ENCODE measurements at regions not wholly inside any gene's neighbourhood (a gene's known extent, or its start where the extent isn't known, plus 50 kb on each side); places are given as distances from the start of the nearest gene placed in this dataset.

- DNase-seq (ENCODE audit: low read depth, low spot score) = no peak
- no peaks in the 10 kb centered on the region for H3K27me3 ChIP-seq (ENCODE audit: insufficient read depth, insufficient read length)
- TF ChIP-seq YY1 (IDR thresholded peaks at IDR 0.05; ENCODE audit: insufficient read depth, insufficient read length) (no peak), SUZ12 (IDR thresholded peaks at IDR 0.05; ENCODE audit: extremely low read depth, insufficient read depth, insufficient read length) (no peak), ZNF274 (IDR thresholded peaks at IDR 0.05; ENCODE audit: low read depth, low read length) (no peak)
Observed at GRCh38 chr2:40559175-40559574, 107.3 kb upstream of the SLC8A1 start.

GRCh38 chr2:40564184-40564583, 112.3 kb upstream of the SLC8A1 start:
- H3K9ac ChIP-seq (ENCODE audit: insufficient read length, low read depth) = no peak overlapping the region
- H3K36me3 ChIP-seq (ENCODE audit: insufficient read depth, insufficient read length, low read length) = no peaks in the 10 kb centered on the region
- H3K9me3 ChIP-seq (ENCODE audit: insufficient read depth, low read length) = no peaks in the 10 kb centered on the region
- no peaks in the 10 kb centered on the region for H3K4me1 ChIP-seq (ENCODE audit: insufficient read depth, insufficient read length)
- TF ChIP-seq SUZ12 (IDR thresholded peaks at IDR 0.05; ENCODE audit: extremely low read depth, insufficient read depth, insufficient read length) (no peak), ZNF274 (IDR thresholded peaks at IDR 0.05; ENCODE audit: low read depth, low read length) (no peak), YY1 (IDR thresholded peaks at IDR 0.05; ENCODE audit: insufficient read depth, insufficient read length) (no peak)
- H3K27me3 ChIP-seq (ENCODE audit: insufficient read depth, insufficient read length) = no peaks in the 10 kb centered on the region
- DNase-seq (ENCODE audit: low read depth, low spot score) = no peak
- no peak overlapping the region for H3K4me3 ChIP-seq (ENCODE audit: insufficient read length, low read depth)

More at GRCh38 chr2:40559175-40559574, 107.3 kb upstream of the SLC8A1 start:
- Histone ChIP-seq H3K36me3 (ENCODE audit: insufficient read depth, insufficient read length, low read length) (no peaks in the 10 kb centered on the region), H3K9me3 (ENCODE audit: insufficient read depth, low read length) (no peaks in the 10 kb centered on the region), H3K4me1 (ENCODE audit: insufficient read depth, insufficient read length) (no peaks in the 10 kb centered on the region), H3K4me3 (ENCODE audit: insufficient read length, low read depth) (no peak overlapping the region), H3K9ac (ENCODE audit: insufficient read length, low read depth) (no peak overlapping the region)

- Histone ChIP-seq H3K4me1 (ENCODE audit: insufficient read depth, insufficient read length) (no peaks in the 10 kb centered on the region), H3K4me3 (ENCODE audit: insufficient read length, low read depth) (no peak overlapping the region), H3K9me3 (ENCODE audit: insufficient read depth, low read length) (no peaks in the 10 kb centered on the region), H3K27me3 (ENCODE audit: insufficient read depth, insufficient read length) (no peaks in the 10 kb centered on the region), H3K36me3 (ENCODE audit: insufficient read depth, insufficient read length, low read length) (no peaks in the 10 kb centered on the region), H3K9ac (ENCODE audit: insufficient read length, low read depth) (no peak overlapping the region)
- no peak for TF ChIP-seq ZNF274 (IDR thresholded peaks at IDR 0.05; ENCODE audit: low read depth, low read length)
- TF ChIP-seq YY1 (IDR thresholded peaks at IDR 0.05; ENCODE audit: insufficient read depth, insufficient read length) = no peak
- TF ChIP-seq SUZ12 (IDR thresholded peaks at IDR 0.05; ENCODE audit: extremely low read depth, insufficient read depth, insufficient read length) = no peak
- DNase-seq (ENCODE audit: low read depth, low spot score) = no peak
Observed at GRCh38 chr2:40579247-40579646, 127.4 kb upstream of the SLC8A1 start.

- TF ChIP-seq YY1 (IDR thresholded peaks at IDR 0.05; ENCODE audit: insufficient read depth, insufficient read length) (no peak), ZNF274 (IDR thresholded peaks at IDR 0.05; ENCODE audit: low read depth, low read length) (no peak), SUZ12 (IDR thresholded peaks at IDR 0.05; ENCODE audit: extremely low read depth, insufficient read depth, insufficient read length) (no peak)
- Histone ChIP-seq H3K4me1 (ENCODE audit: insufficient read depth, insufficient read length) (no peaks in the 10 kb centered on the region), H3K4me3 (ENCODE audit: insufficient read length, low read depth) (no peak overlapping the region), H3K9ac (ENCODE audit: insufficient read length, low read depth) (no peak overlapping the region), H3K36me3 (ENCODE audit: insufficient read depth, insufficient read length, low read length) (no peaks in the 10 kb centered on the region), H3K9me3 (ENCODE audit: insufficient read depth, low read length) (no peaks in the 10 kb centered on the region), H3K27me3 (ENCODE audit: insufficient read depth, insufficient read length) (no peaks in the 10 kb centered on the region)
- no peak for DNase-seq (ENCODE audit: low read depth, low spot score)
Observed at GRCh38 chr2:40584432-40584831, 132.5 kb upstream of the SLC8A1 start.

GRCh38 chr2:40591774-40592173, 139.9 kb upstream of the SLC8A1 start:
- H3K4me3 ChIP-seq (ENCODE audit: insufficient read length, low read depth) = no peak overlapping the region
- no peaks in the 10 kb centered on the region for H3K9me3 ChIP-seq (ENCODE audit: insufficient read depth, low read length)
- no peak overlapping the region for H3K9ac ChIP-seq (ENCODE audit: insufficient read length, low read depth)
- H3K36me3 ChIP-seq (ENCODE audit: insufficient read depth, insufficient read length, low read length) = no peaks in the 10 kb centered on the region
- no peaks in the 10 kb centered on the region for H3K4me1 ChIP-seq (ENCODE audit: insufficient read depth, insufficient read length)
- H3K27me3 ChIP-seq (ENCODE audit: insufficient read depth, insufficient read length) = no peaks in the 10 kb centered on the region
- no peak for DNase-seq (ENCODE audit: low read depth, low spot score)
- TF ChIP-seq ZNF274 (IDR thresholded peaks at IDR 0.05; ENCODE audit: low read depth, low read length) (no peak), YY1 (IDR thresholded peaks at IDR 0.05; ENCODE audit: insufficient read depth, insufficient read length) (no peak), SUZ12 (IDR thresholded peaks at IDR 0.05; ENCODE audit: extremely low read depth, insufficient read depth, insufficient read length) (no peak)

- no peak for DNase-seq (ENCODE audit: low read depth, low spot score)
- H3K9ac ChIP-seq (ENCODE audit: insufficient read length, low read depth) = no peak overlapping the region
- no peaks in the 10 kb centered on the region for H3K9me3 ChIP-seq (ENCODE audit: insufficient read depth, low read length)
- H3K4me3 ChIP-seq (ENCODE audit: insufficient read length, low read depth) = no peak overlapping the region
- no peaks in the 10 kb centered on the region for H3K27me3 ChIP-seq (ENCODE audit: insufficient read depth, insufficient read length)
- TF ChIP-seq YY1 (IDR thresholded peaks at IDR 0.05; ENCODE audit: insufficient read depth, insufficient read length) (no peak), SUZ12 (IDR thresholded peaks at IDR 0.05; ENCODE audit: extremely low read depth, insufficient read depth, insufficient read length) (no peak), ZNF274 (IDR thresholded peaks at IDR 0.05; ENCODE audit: low read depth, low read length) (no peak)
- no peaks in the 10 kb centered on the region for H3K4me1 ChIP-seq (ENCODE audit: insufficient read depth, insufficient read length)
- no peaks in the 10 kb centered on the region for H3K36me3 ChIP-seq (ENCODE audit: insufficient read depth, insufficient read length, low read length)
Observed at GRCh38 chr2:40592218-40592617, 140.3 kb upstream of the SLC8A1 start.

- no peak overlapping the region for H3K9ac ChIP-seq (ENCODE audit: insufficient read length, low read depth)
- TF ChIP-seq SUZ12 (IDR thresholded peaks at IDR 0.05; ENCODE audit: extremely low read depth, insufficient read depth, insufficient read length) (no peak), ZNF274 (IDR thresholded peaks at IDR 0.05; ENCODE audit: low read depth, low read length) (no peak), YY1 (IDR thresholded peaks at IDR 0.05; ENCODE audit: insufficient read depth, insufficient read length) (no peak)
- H3K27me3 ChIP-seq (ENCODE audit: insufficient read depth, insufficient read length) = no peaks in the 10 kb centered on the region
- no peaks in the 10 kb centered on the region for H3K36me3 ChIP-seq (ENCODE audit: insufficient read depth, insufficient read length, low read length)
- H3K4me1 ChIP-seq (ENCODE audit: insufficient read depth, insufficient read length) = no peaks in the 10 kb centered on the region
- no peak overlapping the region for H3K4me3 ChIP-seq (ENCODE audit: insufficient read length, low read depth)
- no peak for DNase-seq (ENCODE audit: low read depth, low spot score)
- no peaks in the 10 kb centered on the region for H3K9me3 ChIP-seq (ENCODE audit: insufficient read depth, low read length)
Observed at GRCh38 chr2:40606862-40607261, 155.0 kb upstream of the SLC8A1 start.

Data from NT2/D1 (cell line).